ENCODE measurements at regions not wholly inside any gene's neighbourhood (a gene's known extent, or its start where the extent isn't known, plus 50 kb on each side); places are given as distances from the start of the nearest gene placed in this dataset.

- TF ChIP-seq IRF3 (IDR thresholded peaks at IDR 0.05; ENCODE audit: low read depth, low read length), result no peak
- no peak for TF ChIP-seq CTCF (IDR thresholded peaks at IDR 0.05)
- TF ChIP-seq EP300 (IDR thresholded peaks at IDR 0.05; ENCODE audit: borderline replicate concordance in 1 of 2, low read depth in 1 of 2, low read length in 1 of 2), result no peak
- TF ChIP-seq FOXJ3 (CRISPR knock-in tag; IDR thresholded peaks at IDR 0.05), result no peak
- no peak for TF ChIP-seq RCOR1 (IDR thresholded peaks at IDR 0.05; ENCODE audit: low read length)
- no peak for TF ChIP-seq GABPA (IDR thresholded peaks at IDR 0.05; ENCODE audit: low read depth)
- no peak for TF ChIP-seq USF2 (IDR thresholded peaks at IDR 0.05; ENCODE audit: borderline replicate concordance, low read depth, low read length)
- no peak for TF ChIP-seq MAX (IDR thresholded peaks at IDR 0.05; ENCODE audit: low read depth)
- no peak for TF ChIP-seq NFIC (IDR thresholded peaks at IDR 0.05; ENCODE audit: borderline replicate concordance)
- TF ChIP-seq ZBTB33 (IDR thresholded peaks at IDR 0.05; ENCODE audit: borderline replicate concordance, low read depth), result no peak
- TF ChIP-seq MXI1 (IDR thresholded peaks at IDR 0.05; ENCODE audit: low read depth, low read length), result no peak
- TF ChIP-seq POLR2AphosphoS5 (IDR thresholded peaks at IDR 0.05; ENCODE audit: low read depth, low read length), result no peak
- no peak for TF ChIP-seq YY1 (IDR thresholded peaks at IDR 0.05; ENCODE audit: low read depth)
These were observed 376.3 kb downstream of the INHBA start for GRCh38 chr7:41326616-41327015.

Data from SK-N-SH (cell line).